ENCODE measurements at regions not wholly inside any gene's neighbourhood (a gene's known extent, or its start where the extent isn't known, plus 50 kb on each side); places are given as distances from the start of the nearest gene placed in this dataset.
A peak's percentile ranks its signal among the peaks of the same experiment; 100 is the strongest.

- Mint-ChIP-seq H3K36me3 (ENCODE audit: low read depth) (no peaks in the 10 kb centered on the region), H3K4me3 (no peak overlapping the region), H3K9me3 (no peaks in the 10 kb centered on the region), H3K27ac (no peak overlapping the region), H3K27me3 (peaks cover 16% of the 10 kb centered on the region), H3K4me1 (ENCODE audit: low read depth) (peaks cover 19% of the 10 kb centered on the region)
- no peak for DNase-seq
Measured at GRCh38 chr20:50294164-50295088, 103.8 kb downstream of the CEBPB start.

- no peak overlapping the region for H3K4me3 Mint-ChIP-seq
- H3K27me3 Mint-ChIP-seq = peaks cover 11% of the 10 kb centered on the region
- H3K9me3 Mint-ChIP-seq = no peaks in the 10 kb centered on the region
- no peak overlapping the region for H3K27ac Mint-ChIP-seq
- H3K36me3 Mint-ChIP-seq (ENCODE audit: low read depth) = no peaks in the 10 kb centered on the region
- DNase-seq = no peak
- peaks cover 19% of the 10 kb centered on the region for H3K4me1 Mint-ChIP-seq (ENCODE audit: low read depth)
Measured at GRCh38 chr20:50295345-50295744, 104.7 kb downstream of the CEBPB start.

- DNase-seq = no peak
- Mint-ChIP-seq H3K4me1 (ENCODE audit: low read depth) (peaks cover 19% of the 10 kb centered on the region), H3K27ac (no peak overlapping the region), H3K27me3 (peaks cover 10% of the 10 kb centered on the region), H3K36me3 (ENCODE audit: low read depth) (no peaks in the 10 kb centered on the region), H3K9me3 (no peaks in the 10 kb centered on the region), H3K4me3 (no peak overlapping the region)
Measured at GRCh38 chr20:50295762-50296449, 105.3 kb downstream of the CEBPB start.

GRCh38 chr20:50296450-50297375 lies 106.1 kb downstream of the CEBPB start:
- Mint-ChIP-seq H3K9me3 (no peaks in the 10 kb centered on the region), H3K4me1 (ENCODE audit: low read depth) (peaks cover 19% of the 10 kb centered on the region), H3K27ac (no peak overlapping the region), H3K36me3 (ENCODE audit: low read depth) (no peaks in the 10 kb centered on the region), H3K27me3 (peaks cover 3% of the 10 kb centered on the region), H3K4me3 (no peak overlapping the region)
- no peak for DNase-seq

GRCh38 chr20:50297498-50298376 lies 107.1 kb downstream of the CEBPB start:
- peak overlapping the region; percentile 13 for H3K27ac Mint-ChIP-seq
- peaks cover 16% of the 10 kb centered on the region for H3K4me1 Mint-ChIP-seq (ENCODE audit: low read depth)
- H3K27me3 Mint-ChIP-seq = peaks cover 3% of the 10 kb centered on the region
- H3K36me3 Mint-ChIP-seq (ENCODE audit: low read depth) = no peaks in the 10 kb centered on the region
- DNase-seq = no peak
- H3K4me3 Mint-ChIP-seq = no peak overlapping the region
- H3K9me3 Mint-ChIP-seq = no peaks in the 10 kb centered on the region

GRCh38 chr20:50298554-50299324 lies 108.1 kb downstream of the CEBPB start:
- Mint-ChIP-seq H3K36me3 (ENCODE audit: low read depth) (no peaks in the 10 kb centered on the region), H3K27ac (peak overlapping the region; percentile 13), H3K27me3 (peaks cover 3% of the 10 kb centered on the region)

GRCh38 chr20:50299325-50299629 lies 108.6 kb downstream of the CEBPB start:
- Mint-ChIP-seq H3K9me3 (no peaks in the 10 kb centered on the region), H3K36me3 (ENCODE audit: low read depth) (no peaks in the 10 kb centered on the region), H3K27ac (no peak overlapping the region), H3K27me3 (peaks cover 3% of the 10 kb centered on the region), H3K4me3 (no peak overlapping the region), H3K4me1 (ENCODE audit: low read depth) (peaks cover 16% of the 10 kb centered on the region)
- DNase-seq = no peak

More at GRCh38 chr20:50298554-50299324, 108.1 kb downstream of the CEBPB start:
- Mint-ChIP-seq H3K9me3 (no peaks in the 10 kb centered on the region), H3K4me1 (ENCODE audit: low read depth) (peaks cover 16% of the 10 kb centered on the region), H3K4me3 (no peak overlapping the region)
- DNase-seq = no peak

GRCh38 chr20:50301165-50301564 lies 110.5 kb downstream of the CEBPB start:
- H3K36me3 Mint-ChIP-seq (ENCODE audit: low read depth) = no peaks in the 10 kb centered on the region
- no peak for DNase-seq
- H3K4me3 Mint-ChIP-seq = no peak overlapping the region
- peaks cover 16% of the 10 kb centered on the region for H3K4me1 Mint-ChIP-seq (ENCODE audit: low read depth)
- peaks cover 3% of the 10 kb centered on the region for H3K27me3 Mint-ChIP-seq
- H3K27ac Mint-ChIP-seq = no peak overlapping the region
- H3K9me3 Mint-ChIP-seq = no peaks in the 10 kb centered on the region

GRCh38 chr20:50301712-50302111 lies 111.1 kb downstream of the CEBPB start:
- H3K9me3 Mint-ChIP-seq = no peaks in the 10 kb centered on the region
- no peak for DNase-seq

GRCh38 chr20:50302341-50303057 lies 111.9 kb downstream of the CEBPB start:
- Mint-ChIP-seq H3K27me3 (peaks cover 3% of the 10 kb centered on the region), H3K9me3 (no peaks in the 10 kb centered on the region), H3K27ac (no peak overlapping the region), H3K4me1 (ENCODE audit: low read depth) (peaks cover 10% of the 10 kb centered on the region), H3K36me3 (ENCODE audit: low read depth) (no peaks in the 10 kb centered on the region), H3K4me3 (no peak overlapping the region)
- no peak for DNase-seq

More at GRCh38 chr20:50301712-50302111, 111.1 kb downstream of the CEBPB start:
- no peaks in the 10 kb centered on the region for H3K36me3 Mint-ChIP-seq (ENCODE audit: low read depth)
- H3K4me3 Mint-ChIP-seq = no peak overlapping the region
- H3K4me1 Mint-ChIP-seq (ENCODE audit: low read depth) = peaks cover 16% of the 10 kb centered on the region
- H3K27me3 Mint-ChIP-seq = peaks cover 3% of the 10 kb centered on the region
- H3K27ac Mint-ChIP-seq = no peak overlapping the region

- no peaks in the 10 kb centered on the region for H3K27me3 Mint-ChIP-seq
- H3K4me3 Mint-ChIP-seq = no peak overlapping the region
- no peaks in the 10 kb centered on the region for H3K36me3 Mint-ChIP-seq (ENCODE audit: low read depth)
- DNase-seq = no peak
- no peaks in the 10 kb centered on the region for H3K9me3 Mint-ChIP-seq
- H3K27ac Mint-ChIP-seq = no peak overlapping the region
- no peaks in the 10 kb centered on the region for H3K4me1 Mint-ChIP-seq (ENCODE audit: low read depth)
Measured at GRCh38 chr20:50303573-50304500, 113.2 kb downstream of the CEBPB start.

- DNase-seq = no peak
- Mint-ChIP-seq H3K36me3 (ENCODE audit: low read depth) (no peaks in the 10 kb centered on the region), H3K4me1 (ENCODE audit: low read depth) (no peaks in the 10 kb centered on the region), H3K9me3 (no peaks in the 10 kb centered on the region), H3K27me3 (no peaks in the 10 kb centered on the region), H3K27ac (no peak overlapping the region), H3K4me3 (no peak overlapping the region)
Measured at GRCh38 chr20:50304501-50304856, 113.8 kb downstream of the CEBPB start.
